Neural cell (in vitro differentiated cells): ENCODE measurements at regions not wholly inside any gene's neighbourhood (a gene's known extent, or its start where the extent isn't known, plus 50 kb on each side); places are given as distances from the start of the nearest gene placed in this dataset.

ENCODE experiments used
- EP300 ChIP-seq: fragments of 450-650 bp; conservative IDR thresholded peaks from 2 replicates; pipeline ENCODE4 v1.6.1; 2014; ENCODE audit warnings: antibody characterized with exemption, mild to moderate bottlenecking, moderate library complexity; ENCODE audit not compliant: poor library complexity, severe bottlenecking
- EZH2 ChIP-seq: fragments of 200-600, 300-800 bp; shearing (Covaris generic), sonication (generic); IDR thresholded peaks from 2 replicates; pipeline ENCODE4 v1.6.1; 2014; ENCODE audit warnings: antibody characterized with exemption, low read length, borderline replicate concordance, mild to moderate bottlenecking; ENCODE audit not compliant: insufficient read depth, poor library complexity, severe bottlenecking
- MXI1 ChIP-seq: fragments of 450-650 bp; conservative IDR thresholded peaks from 2 replicates; pipeline ENCODE4 v1.6.1; 2014; ENCODE audit warnings: antibody characterized with exemption, mild to moderate bottlenecking; ENCODE audit not compliant: poor library complexity, severe bottlenecking
- POLR2AphosphoS5 ChIP-seq: IDR thresholded peaks from 2 replicates; pipeline ENCODE4 v1.6.1; 2012
- RAD21 ChIP-seq: fragments of 450-650 bp; conservative IDR thresholded peaks from 2 replicates; pipeline ENCODE4 v1.6.1; 2014; ENCODE audit warnings: antibody characterized with exemption, mild to moderate bottlenecking, moderate library complexity
- SMC3 ChIP-seq: fragments of 450-650 bp; conservative IDR thresholded peaks from 2 replicates; pipeline ENCODE4 v1.6.1; 2014; ENCODE audit warnings: antibody characterized with exemption, mild to moderate bottlenecking, moderate library complexity; ENCODE audit not compliant: poor library complexity
- TAF1 ChIP-seq: IDR thresholded peaks from 2 replicates; pipeline ENCODE4 v1.6.1; 2012; ENCODE audit warnings: low read depth
- TF ChIP-seq, protein P1 (sequence below): fragments of 450-650 bp; IDR thresholded peaks from 2 replicates; pipeline ENCODE4 v1.5.1; 2014; ENCODE audit warnings: antibody characterized with exemption, mild to moderate bottlenecking, moderate library complexity; ENCODE audit not compliant: poor library complexity, severe bottlenecking
- TF ChIP-seq, protein P2 (sequence below): IDR thresholded peaks from 2 replicates; pipeline ENCODE4 v1.6.1; 2012; ENCODE audit warnings: borderline replicate concordance

DNA sequence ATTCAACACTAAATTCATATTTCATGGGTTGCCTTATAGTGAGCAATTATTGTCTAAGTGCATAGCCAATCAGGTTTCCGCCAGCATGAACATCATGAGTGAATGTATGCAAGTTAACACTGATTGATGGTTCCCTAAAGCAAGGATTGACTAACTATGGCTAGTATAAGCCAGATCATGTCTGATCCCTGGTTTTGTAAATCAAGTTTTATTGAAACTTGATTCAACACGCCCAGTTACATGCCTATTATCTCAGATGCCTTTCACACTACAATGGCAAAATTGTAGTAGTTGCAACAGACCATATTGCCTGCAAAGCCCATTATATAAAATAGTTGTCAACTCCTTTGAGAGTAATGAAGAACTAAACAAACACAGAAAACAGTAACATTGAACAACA is 1127.4 kb downstream of the NCAM2 start:
- TF ChIP-seq, protein P1, sequence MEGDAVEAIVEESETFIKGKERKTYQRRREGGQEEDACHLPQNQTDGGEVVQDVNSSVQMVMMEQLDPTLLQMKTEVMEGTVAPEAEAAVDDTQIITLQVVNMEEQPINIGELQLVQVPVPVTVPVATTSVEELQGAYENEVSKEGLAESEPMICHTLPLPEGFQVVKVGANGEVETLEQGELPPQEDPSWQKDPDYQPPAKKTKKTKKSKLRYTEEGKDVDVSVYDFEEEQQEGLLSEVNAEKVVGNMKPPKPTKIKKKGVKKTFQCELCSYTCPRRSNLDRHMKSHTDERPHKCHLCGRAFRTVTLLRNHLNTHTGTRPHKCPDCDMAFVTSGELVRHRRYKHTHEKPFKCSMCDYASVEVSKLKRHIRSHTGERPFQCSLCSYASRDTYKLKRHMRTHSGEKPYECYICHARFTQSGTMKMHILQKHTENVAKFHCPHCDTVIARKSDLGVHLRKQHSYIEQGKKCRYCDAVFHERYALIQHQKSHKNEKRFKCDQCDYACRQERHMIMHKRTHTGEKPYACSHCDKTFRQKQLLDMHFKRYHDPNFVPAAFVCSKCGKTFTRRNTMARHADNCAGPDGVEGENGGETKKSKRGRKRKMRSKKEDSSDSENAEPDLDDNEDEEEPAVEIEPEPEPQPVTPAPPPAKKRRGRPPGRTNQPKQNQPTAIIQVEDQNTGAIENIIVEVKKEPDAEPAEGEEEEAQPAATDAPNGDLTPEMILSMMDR = no peak
- TF ChIP-seq POLR2AphosphoS5 (no peak), EP300 (no peak), EZH2 (no peak), MXI1 (no peak), SMC3 (no peak), TAF1 (no peak), RAD21 (no peak)
- TF ChIP-seq, protein P2, sequence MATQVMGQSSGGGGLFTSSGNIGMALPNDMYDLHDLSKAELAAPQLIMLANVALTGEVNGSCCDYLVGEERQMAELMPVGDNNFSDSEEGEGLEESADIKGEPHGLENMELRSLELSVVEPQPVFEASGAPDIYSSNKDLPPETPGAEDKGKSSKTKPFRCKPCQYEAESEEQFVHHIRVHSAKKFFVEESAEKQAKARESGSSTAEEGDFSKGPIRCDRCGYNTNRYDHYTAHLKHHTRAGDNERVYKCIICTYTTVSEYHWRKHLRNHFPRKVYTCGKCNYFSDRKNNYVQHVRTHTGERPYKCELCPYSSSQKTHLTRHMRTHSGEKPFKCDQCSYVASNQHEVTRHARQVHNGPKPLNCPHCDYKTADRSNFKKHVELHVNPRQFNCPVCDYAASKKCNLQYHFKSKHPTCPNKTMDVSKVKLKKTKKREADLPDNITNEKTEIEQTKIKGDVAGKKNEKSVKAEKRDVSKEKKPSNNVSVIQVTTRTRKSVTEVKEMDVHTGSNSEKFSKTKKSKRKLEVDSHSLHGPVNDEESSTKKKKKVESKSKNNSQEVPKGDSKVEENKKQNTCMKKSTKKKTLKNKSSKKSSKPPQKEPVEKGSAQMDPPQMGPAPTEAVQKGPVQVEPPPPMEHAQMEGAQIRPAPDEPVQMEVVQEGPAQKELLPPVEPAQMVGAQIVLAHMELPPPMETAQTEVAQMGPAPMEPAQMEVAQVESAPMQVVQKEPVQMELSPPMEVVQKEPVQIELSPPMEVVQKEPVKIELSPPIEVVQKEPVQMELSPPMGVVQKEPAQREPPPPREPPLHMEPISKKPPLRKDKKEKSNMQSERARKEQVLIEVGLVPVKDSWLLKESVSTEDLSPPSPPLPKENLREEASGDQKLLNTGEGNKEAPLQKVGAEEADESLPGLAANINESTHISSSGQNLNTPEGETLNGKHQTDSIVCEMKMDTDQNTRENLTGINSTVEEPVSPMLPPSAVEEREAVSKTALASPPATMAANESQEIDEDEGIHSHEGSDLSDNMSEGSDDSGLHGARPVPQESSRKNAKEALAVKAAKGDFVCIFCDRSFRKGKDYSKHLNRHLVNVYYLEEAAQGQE = no peak
